GM21723 (cell line): ENCODE measurements at regions not wholly inside any gene's neighbourhood (a gene's known extent, or its start where the extent isn't known, plus 50 kb on each side); places are given as distances from the start of the nearest gene placed in this dataset.

ENCODE experiments used
- ATAC-seq: cut with Tn5 transposase; IDR thresholded peaks from one replicate; pipeline ENCODE4 v1.9.1; 2021; ENCODE audit warnings: mild to moderate bottlenecking, moderate library complexity; ENCODE audit not compliant: unreplicated experiment

DNA sequence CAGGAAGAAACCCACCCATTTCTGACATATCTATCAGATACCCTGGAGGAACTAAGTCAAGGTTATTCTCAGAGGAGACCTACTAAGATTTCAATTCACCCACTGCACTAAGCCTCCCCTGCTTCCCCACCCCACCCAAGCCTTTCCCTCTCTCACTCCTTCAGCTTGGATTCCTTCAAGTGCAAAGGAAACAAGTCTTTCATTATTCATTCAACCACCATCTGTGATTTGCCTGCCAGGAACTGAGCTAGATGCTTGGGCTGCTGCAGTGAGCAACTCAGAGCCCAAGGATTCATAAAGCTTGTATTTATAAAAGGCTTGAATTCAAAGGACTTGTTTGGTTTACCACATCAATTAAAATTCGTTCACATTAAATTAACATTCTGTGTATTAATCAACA is 161.3 kb downstream of the GXYLT1 start:
- no peak for ATAC-seq

DNA sequence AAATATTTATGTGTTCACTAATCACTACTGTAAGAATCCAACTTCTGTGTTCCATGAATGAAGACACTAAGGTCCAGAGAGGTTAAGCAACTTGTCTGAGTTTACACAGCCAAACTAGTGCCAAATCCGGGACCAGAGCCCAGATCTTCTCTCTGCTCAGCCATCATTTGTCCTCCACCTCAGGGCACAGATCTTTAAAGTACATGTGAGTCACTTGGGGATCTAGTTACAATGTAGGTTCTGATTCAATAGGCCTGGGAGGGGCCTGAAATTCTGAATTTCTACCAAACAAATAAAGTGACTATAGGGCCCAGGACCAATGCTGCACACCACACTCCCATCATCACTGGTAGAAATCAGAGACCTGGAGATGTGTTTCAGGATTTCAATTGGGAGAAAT is 162.9 kb downstream of the GXYLT1 start:
- ATAC-seq = no peak

DNA sequence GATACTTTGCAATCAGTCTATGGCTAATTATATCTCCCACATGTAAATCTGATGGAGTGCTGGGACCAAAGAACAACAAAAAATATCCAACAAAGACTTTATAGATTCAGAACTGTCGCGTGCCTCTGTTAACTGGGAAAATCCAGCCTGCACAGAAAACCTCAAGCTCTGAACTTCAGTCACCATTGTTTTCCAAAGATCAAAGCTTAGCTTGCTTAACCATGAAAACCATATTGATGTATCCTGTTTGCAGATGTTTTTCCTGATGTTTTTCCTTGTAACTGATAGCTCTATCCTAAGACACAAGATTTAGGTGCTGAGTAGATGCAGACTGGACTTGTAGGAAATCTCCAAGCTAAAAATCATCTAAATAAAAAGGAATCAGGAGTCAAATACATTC is 163.7 kb downstream of the GXYLT1 start:
- no peak for ATAC-seq

- ATAC-seq = no peak
Observed at GRCh38 chr12:41980390-41980789, 164.3 kb downstream of the GXYLT1 start.

DNA sequence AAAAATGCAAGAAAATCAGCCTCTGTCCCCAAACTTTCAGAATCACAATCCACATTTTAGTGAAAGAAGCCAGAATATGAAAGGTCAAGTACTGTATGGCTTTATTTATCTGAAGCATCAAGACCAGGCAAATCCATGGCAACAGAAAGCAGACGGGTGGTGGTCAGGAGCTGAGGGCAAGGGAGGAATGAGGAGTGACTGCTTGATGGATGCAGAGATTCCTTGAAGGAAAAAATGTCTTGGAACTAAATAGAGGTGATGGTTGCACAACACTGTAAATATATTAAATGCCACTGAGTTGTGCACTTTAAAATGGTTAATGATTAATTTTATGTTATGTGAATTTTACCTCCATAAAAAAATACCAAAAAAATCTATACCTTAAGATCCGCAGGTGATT is 165.1 kb downstream of the GXYLT1 start:
- ATAC-seq = no peak

- ATAC-seq = no peak
Observed at GRCh38 chr12:41972598-41972997, 172.1 kb downstream of the GXYLT1 start.

DNA sequence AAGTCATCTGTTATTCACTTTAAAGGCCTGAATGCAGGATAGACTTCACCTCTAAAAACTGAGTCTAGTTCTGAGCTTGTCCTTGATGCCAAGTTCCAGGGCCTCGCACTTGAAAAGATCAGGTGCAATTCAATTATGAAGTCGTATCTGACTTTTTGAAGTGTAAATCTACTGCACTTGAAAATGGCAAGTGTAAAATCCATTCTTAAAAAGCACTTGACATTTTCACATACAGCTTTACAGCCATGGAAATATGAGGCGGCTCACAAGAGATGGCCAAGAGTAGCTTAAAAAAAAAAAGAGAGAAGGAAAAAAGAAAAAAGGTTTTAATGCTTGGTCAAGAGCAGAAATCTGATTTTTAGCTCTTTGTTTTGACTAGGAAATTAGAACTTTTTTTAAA is 172.5 kb downstream of the GXYLT1 start:
- ATAC-seq = no peak

- no peak for ATAC-seq
Observed at GRCh38 chr12:41970744-41971143, 173.9 kb downstream of the GXYLT1 start.

GRCh38 chr12:41968599-41968998 is 176.1 kb downstream of the GXYLT1 start:
- no peak for ATAC-seq

- ATAC-seq = no peak
Observed at GRCh38 chr12:41967668-41968500, 176.8 kb downstream of the GXYLT1 start.

- no peak for ATAC-seq
Observed at GRCh38 chr12:41966916-41967315, 177.8 kb downstream of the GXYLT1 start.

- ATAC-seq = no peak
Observed at GRCh38 chr12:41966001-41966400, 178.7 kb downstream of the GXYLT1 start.

DNA sequence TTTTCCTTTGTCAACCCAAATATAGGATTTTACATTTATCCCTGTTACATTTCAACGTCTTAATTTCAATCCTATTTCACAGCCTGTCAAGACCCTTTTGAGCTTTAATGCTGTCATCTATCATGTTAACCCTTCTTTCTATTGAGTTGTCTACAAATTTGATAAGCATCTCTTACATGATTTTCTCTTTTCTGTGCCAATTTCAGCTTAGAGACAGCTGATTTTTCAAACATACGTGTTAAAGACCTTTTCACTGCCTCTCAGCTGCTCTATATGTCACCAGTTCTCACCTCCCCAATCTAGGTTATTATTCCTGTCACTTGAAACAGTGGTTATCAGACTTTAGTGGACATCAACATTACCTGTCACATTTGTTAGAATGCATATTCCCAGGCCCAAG is 181.3 kb downstream of the GXYLT1 start:
- ATAC-seq = no peak

- no peak for ATAC-seq
Observed at GRCh38 chr12:41962171-41962572, 182.5 kb downstream of the GXYLT1 start.

DNA sequence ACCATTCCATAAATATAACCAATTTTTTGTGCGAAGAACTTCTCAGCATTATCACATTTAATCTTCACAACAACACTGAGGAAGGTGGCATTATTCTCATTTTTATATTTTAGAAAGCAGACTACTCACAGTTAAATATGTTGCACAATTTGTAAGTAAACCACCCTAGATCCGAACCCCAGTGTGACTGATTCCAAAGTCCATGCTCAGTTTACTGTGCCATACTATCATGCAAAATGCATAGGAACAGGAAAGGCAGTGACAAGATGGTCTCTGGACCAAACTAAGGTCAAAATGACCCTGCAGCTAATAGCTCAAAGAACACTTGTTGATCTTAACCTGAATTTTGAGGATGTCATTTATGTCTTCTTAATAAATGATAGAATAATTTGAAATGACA is 185.4 kb downstream of the GXYLT1 start:
- no peak for ATAC-seq

- no peak for ATAC-seq
Observed at GRCh38 chr12:41956353-41956752, 188.3 kb downstream of the GXYLT1 start.

GRCh38 chr12:41950455-41950854 is 194.2 kb downstream of the GXYLT1 start:
- no peak for ATAC-seq

DNA sequence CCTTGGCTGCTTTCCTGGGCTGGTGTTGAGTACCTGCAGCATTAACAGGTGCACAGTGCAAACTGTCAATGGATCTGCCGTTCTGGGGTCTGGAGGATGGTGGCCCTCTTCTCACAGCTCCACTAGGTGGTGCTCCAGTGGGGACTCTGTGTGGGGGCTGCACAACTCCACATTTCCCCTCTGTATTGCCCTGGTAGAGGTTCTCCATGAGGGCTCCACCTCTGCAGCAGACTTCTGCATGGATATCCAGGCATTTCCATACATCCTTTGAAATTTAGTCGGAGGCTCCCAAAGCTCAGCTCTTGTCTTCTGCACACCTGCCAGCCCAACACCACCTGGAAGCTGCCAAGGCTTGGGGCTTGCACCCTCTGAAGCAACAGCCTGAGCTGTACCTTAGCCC is 198.6 kb downstream of the GXYLT1 start:
- no peak for ATAC-seq

DNA sequence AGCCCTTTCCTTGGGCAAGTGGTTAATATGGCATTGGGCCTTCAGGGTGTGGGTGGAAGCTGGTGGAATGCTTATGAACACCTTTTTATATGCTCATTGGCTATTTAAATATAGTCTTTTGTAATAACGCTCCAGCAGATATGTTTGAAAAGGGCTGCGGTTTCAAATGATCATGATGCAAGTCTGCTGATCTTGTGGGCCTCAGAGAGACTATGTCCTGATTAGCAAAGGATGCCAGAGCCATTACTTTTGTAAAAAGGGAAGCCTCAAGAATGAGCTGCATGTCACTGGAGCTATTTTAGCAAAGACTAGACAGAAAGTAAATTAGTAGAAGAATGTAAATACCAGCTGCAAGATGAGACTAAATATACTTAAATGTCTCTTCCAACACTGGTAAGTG is 200.5 kb downstream of the GXYLT1 start:
- ATAC-seq = no peak

- no peak for ATAC-seq
Observed at GRCh38 chr12:41943671-41944070, 201.0 kb downstream of the GXYLT1 start.

GRCh38 chr12:41942354-41942753 is 202.3 kb downstream of the GXYLT1 start:
- ATAC-seq = no peak

DNA sequence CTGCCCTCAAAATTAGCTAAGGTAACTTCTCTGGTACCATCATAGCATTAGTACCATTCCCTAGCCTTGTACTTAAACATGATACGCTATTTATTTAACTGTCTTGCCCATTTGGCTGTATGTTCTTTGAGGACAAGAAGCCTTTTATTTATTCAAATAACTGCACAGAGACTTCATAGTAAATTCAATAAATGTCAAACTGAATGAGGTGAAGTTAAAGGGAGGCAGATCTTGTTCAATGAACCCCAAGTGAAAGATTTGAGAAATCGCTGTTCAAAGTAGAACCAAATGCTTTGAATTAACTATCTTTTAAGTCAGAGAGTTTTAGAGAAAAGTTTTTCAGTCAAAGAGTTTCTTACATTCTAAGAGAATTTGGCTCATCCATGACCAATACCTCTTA is 203.6 kb downstream of the GXYLT1 start:
- no peak for ATAC-seq

DNA sequence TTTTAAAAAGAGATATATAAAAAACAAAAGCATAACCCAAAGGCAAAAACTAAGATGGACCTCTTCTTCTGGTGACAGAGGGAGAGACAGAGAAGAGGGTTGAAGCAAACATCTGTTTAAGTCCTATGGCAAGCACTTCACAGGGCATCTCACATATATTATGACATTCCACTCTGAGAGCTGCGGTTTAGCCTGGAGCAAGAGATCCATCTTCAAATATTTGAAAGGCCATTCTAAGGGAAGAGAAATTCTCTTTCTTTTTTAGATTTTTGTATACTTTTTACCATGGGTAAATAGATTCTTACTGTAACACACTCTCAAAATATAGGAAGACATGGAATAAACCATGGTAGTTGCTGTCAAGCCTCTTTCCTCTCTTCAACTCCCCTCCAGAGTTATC is 204.1 kb downstream of the GXYLT1 start:
- no peak for ATAC-seq
